Fibroblast of the aortic adventitia (primary cell): ENCODE measurements at regions not wholly inside any gene's neighbourhood (a gene's known extent, or its start where the extent isn't known, plus 50 kb on each side); places are given as distances from the start of the nearest gene placed in this dataset.

Experiments used
- DNase-seq: peaks from one replicate; pipeline ENCODE4 v3.0.0-alpha.2; 2010; ENCODE audit warnings: low read depth
- H3K4me3 ChIP-seq: 2 replicates; pipeline ENCODE4 v1.5.1; 2011; ENCODE audit warnings: low read depth, mild to moderate bottlenecking, control low read depth, low read length, moderate library complexity
- CTCF ChIP-seq: IDR thresholded peaks from 2 replicates; pipeline ENCODE4 v1.5.1; 2011; ENCODE audit warnings: mild to moderate bottlenecking, low read length, control low read depth, inconsistent platforms; ENCODE audit not compliant: insufficient read depth

- no peak overlapping the region for H3K4me3 ChIP-seq
- DNase-seq = no peak
- TF ChIP-seq CTCF = no peak
Observed at GRCh38 chr11:70495351-70496310, 97.3 kb downstream of the CTTN start.

- no peak for DNase-seq
- no peak overlapping the region for H3K4me3 ChIP-seq
- TF ChIP-seq CTCF = no peak
Observed at GRCh38 chr11:70496591-70497535, 98.5 kb downstream of the CTTN start.

- no peak overlapping the region for H3K4me3 ChIP-seq
- no peak for TF ChIP-seq CTCF
- no peak for DNase-seq
Observed at GRCh38 chr11:70497536-70498075, 99.3 kb downstream of the CTTN start.

GRCh38 chr11:70498171-70498571 is 99.8 kb downstream of the CTTN start:
- DNase-seq = no peak
- TF ChIP-seq CTCF = no peak
- no peak overlapping the region for H3K4me3 ChIP-seq

- no peak overlapping the region for H3K4me3 ChIP-seq
- no peak for TF ChIP-seq CTCF
- no peak for DNase-seq
Observed at GRCh38 chr11:70498976-70499801, 100.9 kb downstream of the CTTN start.
